ENCODE measurements at regions not wholly inside any gene's neighbourhood (a gene's known extent, or its start where the extent isn't known, plus 50 kb on each side); places are given as distances from the start of the nearest gene placed in this dataset.

- TF ChIP-seq, protein P1, sequence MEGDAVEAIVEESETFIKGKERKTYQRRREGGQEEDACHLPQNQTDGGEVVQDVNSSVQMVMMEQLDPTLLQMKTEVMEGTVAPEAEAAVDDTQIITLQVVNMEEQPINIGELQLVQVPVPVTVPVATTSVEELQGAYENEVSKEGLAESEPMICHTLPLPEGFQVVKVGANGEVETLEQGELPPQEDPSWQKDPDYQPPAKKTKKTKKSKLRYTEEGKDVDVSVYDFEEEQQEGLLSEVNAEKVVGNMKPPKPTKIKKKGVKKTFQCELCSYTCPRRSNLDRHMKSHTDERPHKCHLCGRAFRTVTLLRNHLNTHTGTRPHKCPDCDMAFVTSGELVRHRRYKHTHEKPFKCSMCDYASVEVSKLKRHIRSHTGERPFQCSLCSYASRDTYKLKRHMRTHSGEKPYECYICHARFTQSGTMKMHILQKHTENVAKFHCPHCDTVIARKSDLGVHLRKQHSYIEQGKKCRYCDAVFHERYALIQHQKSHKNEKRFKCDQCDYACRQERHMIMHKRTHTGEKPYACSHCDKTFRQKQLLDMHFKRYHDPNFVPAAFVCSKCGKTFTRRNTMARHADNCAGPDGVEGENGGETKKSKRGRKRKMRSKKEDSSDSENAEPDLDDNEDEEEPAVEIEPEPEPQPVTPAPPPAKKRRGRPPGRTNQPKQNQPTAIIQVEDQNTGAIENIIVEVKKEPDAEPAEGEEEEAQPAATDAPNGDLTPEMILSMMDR (IDR thresholded peaks at IDR 0.05): no peak
- TF ChIP-seq POLR2AphosphoS5 (IDR thresholded peaks at IDR 0.05): no peak
Observed at GRCh38 chr5:158039911-158040347, 181.0 kb upstream of the CLINT1 start.
